Astrocyte of the cerebellum (primary cell): ENCODE measurements at regions not wholly inside any gene's neighbourhood (a gene's known extent, or its start where the extent isn't known, plus 50 kb on each side); places are given as distances from the start of the nearest gene placed in this dataset.

Source experiments
- DNase-seq: peaks from one replicate; pipeline ENCODE4 v3.0.0-alpha.2; 2011; ENCODE audit warnings: low read depth
- H3K4me3 ChIP-seq: 2 replicates; pipeline ENCODE4 v1.5.1; 2011; ENCODE audit warnings: mild to moderate bottlenecking, low read depth, low read length, moderate library complexity
- CTCF ChIP-seq: IDR thresholded peaks from 2 replicates; pipeline ENCODE4 v1.5.1; 2012; ENCODE audit warnings: low read length, low read depth, moderate library complexity, mild to moderate bottlenecking; ENCODE audit errors: missing control alignments
- in situ Hi-C: cut with HindIII; loops from 2 replicates; pipeline ENCODE4 v1.10.0; 2017; ENCODE audit warnings: low sequenced_read_pairs

GRCh38 chrX:1894740-1895139 lies 279.9 kb downstream of the ASMT start:
- TF ChIP-seq CTCF, result no peak
- H3K4me3 ChIP-seq, result no peak overlapping the region
- in situ Hi-C loops, result no loop called here
- no peak for DNase-seq

GRCh38 chrX:1895583-1895982 lies 280.7 kb downstream of the ASMT start:
- DNase-seq, result no peak
- TF ChIP-seq CTCF, result no peak
- H3K4me3 ChIP-seq, result no peak overlapping the region
- in situ Hi-C loops, result no loop called here

GRCh38 chrX:1899841-1900240 lies 285.0 kb downstream of the ASMT start:
- TF ChIP-seq CTCF, result no peak
- DNase-seq, result no peak
- H3K4me3 ChIP-seq, result no peak overlapping the region
- in situ Hi-C loops, result no loop called here

- no peak for DNase-seq
- H3K4me3 ChIP-seq, result no peak overlapping the region
- in situ Hi-C loops, result no loop called here
- no peak for TF ChIP-seq CTCF
Measured at GRCh38 chrX:1902901-1903235, 288.0 kb downstream of the ASMT start.

- TF ChIP-seq CTCF, result no peak
- in situ Hi-C loops, result no loop called here
- DNase-seq, result peak; percentile 3
- no peak overlapping the region for H3K4me3 ChIP-seq
Measured at GRCh38 chrX:1903236-1903935, 288.5 kb downstream of the ASMT start.

- H3K4me3 ChIP-seq, result no peak overlapping the region
- no peak for TF ChIP-seq CTCF
- in situ Hi-C loops, result no loop called here
- DNase-seq, result no peak
Measured at GRCh38 chrX:1904663-1905218, 289.9 kb downstream of the ASMT start.
